CD4-positive, CD25-positive, alpha-beta regulatory T cell (primary cell): ENCODE measurements at regions not wholly inside any gene's neighbourhood (a gene's known extent, or its start where the extent isn't known, plus 50 kb on each side); places are given as distances from the start of the nearest gene placed in this dataset.
"Not testable (repeated sequence)": the region's sequence is repeated elsewhere in the genome, so short reads cannot be mapped to it uniquely, and the experiment has no call there.

Experiments used
- ATAC-seq, 2 donors: fragments of 150-1000 bp; cut with Tn5 transposase; one replicate each; pipeline ENCODE4 v1.10.0; 2021; ENCODE audit warnings: low read depth in 2 of 2, moderate number of reproducible peaks in 2 of 2, moderate library complexity in 1 of 2
- DNase-seq, 3 donors: peaks; one replicate each; pipeline versions ENCODE4 v3.0.0 to v3.0.0-alpha.2; 2012 to 2022; ENCODE audit warnings: mixed read lengths in 1 of 3
- H3K27ac ChIP-seq: one replicate; pipeline ENCODE4 v1.7.0; 2013; ENCODE audit warnings: mild to moderate bottlenecking, low read length; ENCODE audit not compliant: insufficient read depth, poor library complexity, severe bottlenecking
- H3K27me3 ChIP-seq: one replicate; pipeline ENCODE4 v1.7.0; 2013; ENCODE audit warnings: low read length; ENCODE audit not compliant: control insufficient read depth, insufficient read depth
- H3K36me3 ChIP-seq: one replicate; pipeline ENCODE4 v1.7.0; 2013; ENCODE audit warnings: mild to moderate bottlenecking, low read length, moderate library complexity; ENCODE audit not compliant: control insufficient read depth, insufficient read depth
- H3K4me1 ChIP-seq: 2 replicates; pipeline ENCODE4 v1.7.0; 2013; ENCODE audit warnings: mild to moderate bottlenecking, low read length; ENCODE audit not compliant: insufficient read depth, control insufficient read depth, poor library complexity, severe bottlenecking
- H3K4me3 ChIP-seq: one replicate; pipeline ENCODE4 v1.7.0; 2013; ENCODE audit warnings: low read depth, mild to moderate bottlenecking, low read length, moderate library complexity
- H3K9me3 ChIP-seq, 2 experiments: 1 replicate in 1 of 2; 2 replicates in 1 of 2; pipeline ENCODE4 v1.7.0; 2013; ENCODE audit warnings: low read length in 2 of 2, mild to moderate bottlenecking in 1 of 2, moderate library complexity in 1 of 2; ENCODE audit not compliant: control insufficient read depth in 2 of 2
- H3K27ac Mint-ChIP-seq, 3 donors: one replicate each; pipeline ENCODE4 v1.8.0; 2020 to 2022; ENCODE audit warnings: mild to moderate bottlenecking in 3 of 3, mixed read lengths in 3 of 3, moderate library complexity in 2 of 3
- H3K27me3 Mint-ChIP-seq: one replicate; pipeline ENCODE4 v1.8.0; 2022; ENCODE audit warnings: mild to moderate bottlenecking, mixed read lengths
- H3K36me3 Mint-ChIP-seq: one replicate; pipeline ENCODE4 v1.8.0; 2020; ENCODE audit warnings: mixed read lengths
- H3K4me1 Mint-ChIP-seq, 4 donors: one replicate each; pipeline ENCODE4 v1.8.0; 2020 to 2022; ENCODE audit warnings: mixed read lengths in 4 of 4, mild to moderate bottlenecking in 1 of 4
- H3K4me3 Mint-ChIP-seq, 4 donors: one replicate each; pipeline ENCODE4 v1.8.0; 2020 to 2022; ENCODE audit warnings: mild to moderate bottlenecking in 4 of 4, mixed read lengths in 4 of 4, moderate library complexity in 3 of 4
- H3K9me3 Mint-ChIP-seq, 7 donors: one replicate each; pipeline ENCODE4 v1.8.0; 2020 to 2022; ENCODE audit warnings: mixed read lengths in 7 of 7, mild to moderate bottlenecking in 3 of 7, moderate library complexity in 2 of 7

GRCh38 chr16:65825191-65825856 lies 541.2 kb upstream of the CDH5 start:
- Mint-ChIP-seq H3K27ac (no peak overlapping the region), H3K36me3 (no peaks in the 10 kb centered on the region), H3K4me1 (no peaks in the 10 kb centered on the region), H3K27me3 (no peaks in the 10 kb centered on the region), H3K4me3 (no peak overlapping the region), H3K9me3 (peaks cover 0 to 5% (median 0%) of the 10 kb centered on the region in 7 donors)
- Histone ChIP-seq H3K27ac (no peak overlapping the region), H3K9me3 (no peaks in the 10 kb centered on the region), H3K4me1 (no peaks in the 10 kb centered on the region), H3K36me3 (no peaks in the 10 kb centered on the region), H3K4me3 (no peak overlapping the region), H3K27me3 (no peaks in the 10 kb centered on the region)
- DNase-seq = no peak
- no peak for ATAC-seq

GRCh38 chr16:65822148-65822547 lies 544.3 kb upstream of the CDH5 start:
- Mint-ChIP-seq H3K4me1 (no peaks in the 10 kb centered on the region), H3K27me3 (no peaks in the 10 kb centered on the region), H3K4me3 (no peak overlapping the region), H3K27ac (no peak overlapping the region), H3K9me3 (peaks cover 0 to 3% (median 0%) of the 10 kb centered on the region in 7 donors), H3K36me3 (no peaks in the 10 kb centered on the region)
- no peaks in the 10 kb centered on the region for H3K36me3 ChIP-seq
- ATAC-seq (no peak), DNase-seq (no peak)
- H3K27me3 ChIP-seq = no peaks in the 10 kb centered on the region
- H3K9me3 ChIP-seq = no peaks in the 10 kb centered on the region
- no peak overlapping the region for H3K4me3 ChIP-seq
- H3K27ac ChIP-seq = no peak overlapping the region
- H3K4me1 ChIP-seq = no peaks in the 10 kb centered on the region

GRCh38 chr16:65819136-65819898 lies 547.2 kb upstream of the CDH5 start:
- no peak overlapping the region for H3K27ac Mint-ChIP-seq
- peaks cover 0 to 3% (median 0%) of the 10 kb centered on the region in 7 donors for H3K9me3 Mint-ChIP-seq
- no peaks in the 10 kb centered on the region for H3K4me1 Mint-ChIP-seq
- DNase-seq (no peak), ATAC-seq (no peak)
- no peaks in the 10 kb centered on the region for H3K9me3 ChIP-seq
- no peak overlapping the region for H3K4me3 ChIP-seq
- H3K4me3 Mint-ChIP-seq = no peak overlapping the region
- no peak overlapping the region for H3K27ac ChIP-seq
- H3K36me3 ChIP-seq = no peaks in the 10 kb centered on the region
- no peaks in the 10 kb centered on the region for H3K4me1 ChIP-seq
- no peaks in the 10 kb centered on the region for H3K27me3 ChIP-seq
- no peaks in the 10 kb centered on the region for H3K36me3 Mint-ChIP-seq
- no peaks in the 10 kb centered on the region for H3K27me3 Mint-ChIP-seq

GRCh38 chr16:65817799-65818198 lies 548.7 kb upstream of the CDH5 start:
- no peaks in the 10 kb centered on the region for H3K36me3 Mint-ChIP-seq
- no peak overlapping the region for H3K27ac Mint-ChIP-seq
- no peaks in the 10 kb centered on the region for H3K4me1 Mint-ChIP-seq
- no peaks in the 10 kb centered on the region for H3K4me1 ChIP-seq
- ATAC-seq = no peak
- H3K9me3 ChIP-seq = no peaks in the 10 kb centered on the region
- no peak overlapping the region for H3K4me3 ChIP-seq
- H3K27ac ChIP-seq = no peak overlapping the region
- no peaks in the 10 kb centered on the region for H3K36me3 ChIP-seq
- no peak overlapping the region for H3K4me3 Mint-ChIP-seq
- no peaks in the 10 kb centered on the region for H3K27me3 ChIP-seq
- no peak for DNase-seq
- H3K27me3 Mint-ChIP-seq = no peaks in the 10 kb centered on the region
- H3K9me3 Mint-ChIP-seq = peaks cover 0 to 4% (median 0%) of the 10 kb centered on the region in 7 donors

- Histone ChIP-seq H3K9me3 (no peaks in the 10 kb centered on the region), H3K4me3 (no peak overlapping the region), H3K36me3 (no peaks in the 10 kb centered on the region), H3K4me1 (no peaks in the 10 kb centered on the region), H3K27me3 (no peaks in the 10 kb centered on the region), H3K27ac (no peak overlapping the region)
- H3K36me3 Mint-ChIP-seq = no peaks in the 10 kb centered on the region
- no peaks in the 10 kb centered on the region for H3K27me3 Mint-ChIP-seq
- ATAC-seq = no peak
- H3K9me3 Mint-ChIP-seq = peaks cover 0 to 5% (median 0%) of the 10 kb centered on the region in 7 donors
- no peak overlapping the region for H3K4me3 Mint-ChIP-seq
- no peaks in the 10 kb centered on the region for H3K4me1 Mint-ChIP-seq
- DNase-seq = no peak
- H3K27ac Mint-ChIP-seq = no peak overlapping the region
Observed at GRCh38 chr16:65817066-65817465, 549.4 kb upstream of the CDH5 start.

- Mint-ChIP-seq H3K4me3 (no peak overlapping the region), H3K4me1 (no peaks in the 10 kb centered on the region), H3K27me3 (no peaks in the 10 kb centered on the region), H3K27ac (no peak overlapping the region), H3K9me3 (peaks cover 0 to 5% (median 0%) of the 10 kb centered on the region in 7 donors), H3K36me3 (no peaks in the 10 kb centered on the region)
- H3K27ac ChIP-seq = no peak overlapping the region
- no peaks in the 10 kb centered on the region for H3K9me3 ChIP-seq
- no peaks in the 10 kb centered on the region for H3K4me1 ChIP-seq
- no peaks in the 10 kb centered on the region for H3K27me3 ChIP-seq
- DNase-seq = no peak
- H3K36me3 ChIP-seq = no peaks in the 10 kb centered on the region
- no peak for ATAC-seq
- H3K4me3 ChIP-seq = no peak overlapping the region
Observed at GRCh38 chr16:65816556-65816955, 549.9 kb upstream of the CDH5 start.

GRCh38 chr16:65815707-65816106 lies 550.8 kb upstream of the CDH5 start:
- Mint-ChIP-seq H3K4me1 (no peaks in the 10 kb centered on the region), H3K9me3 (peaks cover 0 to 5% (median 0%) of the 10 kb centered on the region in 7 donors), H3K27ac (no peak overlapping the region), H3K4me3 (no peak overlapping the region), H3K36me3 (no peaks in the 10 kb centered on the region), H3K27me3 (no peaks in the 10 kb centered on the region)
- Histone ChIP-seq H3K4me1 (no peaks in the 10 kb centered on the region), H3K4me3 (no peak overlapping the region), H3K27me3 (no peaks in the 10 kb centered on the region), H3K9me3 (no peaks in the 10 kb centered on the region), H3K27ac (no peak overlapping the region), H3K36me3 (no peaks in the 10 kb centered on the region)
- no peak for DNase-seq
- no peak for ATAC-seq

- H3K4me3 Mint-ChIP-seq, H3K27ac Mint-ChIP-seq, H3K36me3 ChIP-seq, H3K27me3 ChIP-seq, H3K9me3 ChIP-seq, H3K27me3 Mint-ChIP-seq, H3K9me3 Mint-ChIP-seq, H3K4me1 ChIP-seq, H3K27ac ChIP-seq, DNase-seq, H3K4me3 ChIP-seq, H3K36me3 Mint-ChIP-seq, ATAC-seq, H3K4me1 Mint-ChIP-seq: not testable (repeated sequence)
Observed at GRCh38 chr16:65813879-65814278, 552.6 kb upstream of the CDH5 start.
